Adrenal gland (tissue), 5 donors: ENCODE measurements at regions not wholly inside any gene's neighbourhood (a gene's known extent, or its start where the extent isn't known, plus 50 kb on each side); places are given as distances from the start of the nearest gene placed in this dataset.

Experiments
- CTCF ChIP-seq, 6 experiments: fragments of 450-650 bp in 4 of 6; fragments of 200-600 bp in 2 of 6; sonication (generic) in 1 of 6; IDR thresholded peaks; 1 replicate in 5 of 6; 2 replicates in 1 of 6; pipeline versions ENCODE4 v1.5.1 to v1.8.0; 2016 to 2021; ENCODE audit warnings: antibody characterized with exemption in 6 of 6, mild to moderate bottlenecking in 2 of 6, moderate library complexity in 1 of 6
- POLR2A ChIP-seq, 2 donors: fragments of 450-650 bp; IDR thresholded peaks; one replicate each; pipeline ENCODE4 v1.6.1; 2017; ENCODE audit warnings: antibody characterized with exemption in 2 of 2, mild to moderate bottlenecking in 2 of 2, moderate library complexity in 1 of 2
- donor health status: DM: no; HTN: no; CAD: no.

- TF ChIP-seq CTCF (IDR thresholded peaks at IDR 0.05) = no peak
- no peak for TF ChIP-seq POLR2A (IDR thresholded peaks at IDR 0.05)
Observed at GRCh38 chr21:38944903-38945302, 139.2 kb downstream of the ETS2 start.
